T-helper 1 cell (primary cell): ENCODE measurements at regions not wholly inside any gene's neighbourhood (a gene's known extent, or its start where the extent isn't known, plus 50 kb on each side); places are given as distances from the start of the nearest gene placed in this dataset.
A peak's percentile ranks its signal among the peaks of the same experiment; 100 is the strongest.
"Not testable (repeated sequence)": the region's sequence is repeated elsewhere in the genome, so short reads cannot be mapped to it uniquely, and the experiment has no call there.

Experiments used
- DNase-seq, 5 donors: peaks; one replicate each; pipeline ENCODE4 v3.0.0-alpha.2; 2012 to 2020

DNA sequence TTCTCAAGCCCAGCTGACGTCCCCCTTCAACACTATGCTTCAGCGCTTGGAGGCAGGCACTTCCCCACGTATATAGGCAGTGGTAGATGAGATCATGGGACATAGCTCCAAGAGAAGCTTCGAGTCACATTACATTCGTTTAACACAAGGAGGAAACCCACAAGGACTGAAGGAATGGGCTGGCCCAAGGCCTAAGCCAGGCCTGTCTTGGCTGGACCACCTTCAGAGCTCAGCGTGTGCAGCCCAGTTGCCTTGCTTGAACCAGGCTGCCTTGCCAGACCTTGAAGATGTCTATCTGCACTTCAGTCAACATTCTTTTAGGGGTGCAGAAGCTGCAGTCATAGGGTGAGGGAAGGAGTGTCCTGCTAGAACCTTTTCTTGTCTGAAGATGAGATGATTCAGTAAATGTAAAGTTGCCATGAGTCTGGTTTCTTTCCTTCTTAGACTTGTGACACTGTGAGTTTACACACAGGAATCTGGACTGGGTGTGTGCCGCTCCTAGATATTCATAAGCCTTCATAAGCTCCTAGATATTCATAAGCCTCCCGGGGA is 144.1 kb upstream of the RBPJ start:
- DNase-seq = no peak

DNA sequence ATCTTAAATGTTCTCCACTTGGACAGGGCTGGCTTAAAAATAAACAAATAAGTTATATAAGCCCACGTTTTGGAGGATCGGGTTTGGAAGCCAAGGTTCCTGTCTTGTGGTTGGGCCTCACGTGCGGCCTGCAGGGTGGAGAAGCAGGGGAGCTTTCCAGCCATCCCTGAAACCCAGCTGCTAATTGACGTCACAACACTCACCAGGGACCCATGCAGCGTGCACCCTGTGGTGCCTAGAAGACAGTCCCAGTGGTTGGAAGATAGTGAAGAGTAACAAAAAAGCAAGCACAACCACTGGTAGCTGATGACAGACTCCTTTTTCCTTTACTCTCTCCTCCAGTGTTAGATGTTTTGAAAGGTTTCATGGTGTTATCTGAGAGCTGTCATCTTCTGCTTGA is 142.0 kb upstream of the RBPJ start:
- DNase-seq = no peak

DNA sequence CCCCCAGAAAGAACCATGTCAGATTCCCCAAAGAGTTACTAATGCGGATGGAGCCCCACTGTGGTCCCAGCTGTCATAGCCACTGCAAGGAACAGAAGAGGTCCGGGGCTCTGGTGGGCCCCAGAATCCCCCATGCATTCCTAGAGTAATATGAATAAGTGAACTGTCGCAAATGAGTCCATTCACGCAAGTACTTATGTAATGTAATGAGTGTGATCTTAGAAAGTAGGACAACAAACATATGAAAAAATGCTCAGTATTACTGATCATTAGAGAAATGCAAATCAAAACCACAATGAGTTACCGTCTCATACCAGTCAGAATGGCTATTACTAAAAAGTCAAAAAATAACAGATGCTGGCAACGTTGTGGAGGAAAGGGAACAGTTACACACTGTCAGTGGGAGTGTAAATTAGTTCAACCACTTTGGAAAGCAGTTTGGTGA is 141.5 kb upstream of the RBPJ start:
- DNase-seq = peak in 1 of 5 donors; percentile 10

DNA sequence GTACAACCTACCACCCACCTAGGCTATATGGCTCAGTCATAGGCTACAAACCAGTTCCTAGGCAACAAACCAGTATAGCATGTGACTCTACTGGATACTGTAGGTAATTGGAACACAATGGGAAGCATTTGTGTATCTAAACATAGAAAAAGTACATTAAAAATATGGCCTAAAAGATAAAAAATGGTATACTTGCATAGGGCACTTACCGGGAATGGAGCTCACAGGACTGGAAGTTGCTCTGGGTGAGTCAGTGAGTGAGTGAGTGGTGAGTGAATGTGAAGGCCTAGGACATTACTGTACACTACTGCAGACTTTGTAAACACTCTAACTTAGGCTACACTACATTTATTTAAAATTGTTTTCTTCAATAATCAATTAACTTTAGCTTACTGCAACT is 139.2 kb upstream of the RBPJ start:
- DNase-seq = no peak

DNA sequence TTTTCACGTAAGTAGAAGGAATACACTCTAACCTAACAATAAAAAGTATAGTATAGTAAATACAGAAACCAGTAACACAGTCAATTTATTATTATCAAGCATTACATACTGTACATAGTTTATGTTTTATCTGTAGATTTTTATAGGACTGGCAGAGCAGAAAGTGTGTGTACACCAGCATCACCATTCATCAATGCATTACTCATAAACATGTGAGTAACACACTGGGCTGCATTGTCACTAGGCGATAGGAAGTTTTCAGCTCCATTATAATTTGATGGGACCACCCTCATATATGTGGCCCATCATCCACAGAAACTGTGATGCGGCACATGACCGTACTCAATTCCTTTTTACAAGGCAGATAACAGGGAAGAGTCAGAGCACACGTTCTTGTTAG is 137.8 kb upstream of the RBPJ start:
- no peak for DNase-seq

DNA sequence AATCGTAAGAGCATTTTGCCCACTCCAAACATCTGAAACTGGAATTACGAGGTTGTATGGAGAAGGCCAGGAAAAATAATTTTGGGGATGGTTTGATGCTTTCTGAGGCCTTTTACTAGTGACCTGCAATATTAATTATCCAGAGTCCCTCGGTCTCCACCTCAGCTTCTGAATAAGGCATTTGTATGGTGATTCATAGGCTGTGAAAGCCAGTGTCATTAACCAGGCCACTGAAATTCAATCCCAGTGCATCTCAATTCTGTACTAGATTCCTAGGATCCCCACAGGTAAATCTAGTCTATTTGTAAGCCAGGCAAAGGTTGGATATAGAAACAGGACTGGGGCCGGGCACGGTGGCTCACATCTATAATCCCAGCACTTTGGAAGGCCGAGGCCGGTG is 135.4 kb upstream of the RBPJ start:
- no peak for DNase-seq

DNA sequence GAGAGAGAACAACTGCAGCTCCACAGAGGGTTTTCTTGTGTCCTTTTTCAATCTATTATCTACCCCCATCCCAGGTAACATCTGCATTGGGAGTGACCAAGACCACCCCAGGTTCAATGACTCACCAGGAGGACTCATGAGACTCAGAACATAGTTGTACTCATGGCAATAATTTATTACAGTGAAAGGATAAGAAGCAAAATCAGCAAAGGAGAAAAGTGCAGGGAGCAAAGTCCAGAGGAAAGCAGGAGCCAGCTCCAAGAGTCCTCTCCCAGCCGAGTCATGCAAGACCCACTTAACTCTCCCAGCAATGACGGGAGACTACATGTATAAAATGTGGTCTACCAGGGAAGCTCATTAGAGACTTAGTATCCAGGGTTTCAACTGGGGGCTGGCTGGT is 129.5 kb upstream of the RBPJ start:
- DNase-seq = no peak

DNA sequence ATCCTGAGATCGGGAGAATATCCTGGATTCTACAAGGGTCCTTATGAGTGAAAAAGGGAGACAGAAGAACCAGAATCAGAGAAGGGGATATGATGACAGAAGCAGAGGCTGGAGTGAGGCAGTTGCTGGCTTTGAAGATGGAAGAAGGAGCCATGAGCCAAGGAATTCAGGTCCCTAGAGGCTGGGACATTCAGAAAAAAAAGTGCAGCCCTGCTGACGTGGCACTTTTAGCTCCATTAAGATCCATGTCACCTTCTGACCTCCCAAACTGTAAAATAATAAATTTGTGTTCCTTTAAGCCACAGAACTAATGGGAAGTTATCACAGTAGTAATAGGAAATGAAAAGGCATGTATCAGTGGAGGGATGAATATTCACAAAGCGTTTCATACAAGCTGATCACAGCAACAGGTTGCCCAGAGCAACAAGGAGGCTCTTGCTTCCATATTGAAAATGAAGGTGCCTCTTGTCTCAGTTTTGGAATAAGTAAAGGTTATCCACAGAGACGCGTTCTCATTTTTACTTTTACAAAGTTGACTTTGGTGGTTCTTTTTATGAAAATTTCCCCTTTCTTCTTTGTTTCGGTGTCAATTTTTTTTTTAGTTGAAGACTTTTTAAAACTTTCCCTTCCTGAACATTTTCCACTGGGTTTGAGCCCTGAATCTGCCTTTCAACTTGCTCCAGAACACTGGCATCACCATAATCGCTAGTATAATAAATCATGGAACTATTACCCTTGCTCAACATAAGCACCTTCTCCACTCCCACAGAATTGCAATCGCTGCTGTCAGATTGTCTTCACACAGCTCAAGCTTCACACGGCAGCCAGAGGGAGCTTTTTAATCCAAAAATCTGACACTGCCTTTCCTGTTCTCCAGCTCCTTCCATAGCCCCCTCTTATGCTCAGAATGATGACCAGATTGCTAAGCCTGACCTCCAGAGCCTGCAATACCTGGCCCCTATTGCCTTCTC is 127.6 kb upstream of the RBPJ start:
- peak in 1 of 5 donors; percentile 37 for DNase-seq

DNA sequence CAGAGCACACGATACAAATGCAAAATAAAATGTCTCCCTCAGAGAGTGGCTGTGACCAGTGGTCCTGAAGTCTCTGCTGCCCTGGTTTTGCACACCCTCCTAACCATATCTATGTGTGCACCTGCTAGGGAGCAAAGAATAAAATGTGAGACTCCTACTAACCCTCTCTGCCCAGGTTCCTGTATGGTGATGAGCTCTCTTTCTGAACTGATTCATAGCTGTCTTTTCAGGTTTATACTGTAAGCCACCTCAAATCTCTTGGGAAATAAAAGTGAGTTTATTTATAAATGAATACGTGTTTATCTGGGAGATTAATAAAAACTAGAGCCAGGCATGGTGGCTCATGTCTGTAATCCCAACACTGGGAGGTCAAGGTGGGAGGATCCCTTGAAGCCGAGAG is 126.0 kb upstream of the RBPJ start:
- DNase-seq = peak in 1 of 5 donors; percentile 15

DNA sequence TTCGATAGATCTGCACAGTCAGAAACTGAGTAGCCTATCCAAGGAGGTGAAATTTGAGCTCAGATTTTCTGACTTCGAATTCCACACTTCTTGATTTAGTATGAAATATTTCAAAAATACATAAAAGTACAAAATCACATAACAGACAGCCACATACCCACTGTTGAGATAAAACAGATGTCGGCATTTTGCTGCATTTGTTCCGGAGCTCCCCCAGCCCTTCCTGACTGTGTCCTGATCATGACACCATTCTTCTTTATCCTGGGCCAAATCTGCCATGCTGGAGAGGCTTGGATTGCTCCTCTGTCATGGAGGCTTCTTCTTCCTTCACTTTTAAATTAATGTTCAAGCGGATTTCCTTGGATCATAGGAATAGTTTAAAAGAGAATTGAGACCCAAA is 124.2 kb upstream of the RBPJ start:
- DNase-seq = no peak

DNA sequence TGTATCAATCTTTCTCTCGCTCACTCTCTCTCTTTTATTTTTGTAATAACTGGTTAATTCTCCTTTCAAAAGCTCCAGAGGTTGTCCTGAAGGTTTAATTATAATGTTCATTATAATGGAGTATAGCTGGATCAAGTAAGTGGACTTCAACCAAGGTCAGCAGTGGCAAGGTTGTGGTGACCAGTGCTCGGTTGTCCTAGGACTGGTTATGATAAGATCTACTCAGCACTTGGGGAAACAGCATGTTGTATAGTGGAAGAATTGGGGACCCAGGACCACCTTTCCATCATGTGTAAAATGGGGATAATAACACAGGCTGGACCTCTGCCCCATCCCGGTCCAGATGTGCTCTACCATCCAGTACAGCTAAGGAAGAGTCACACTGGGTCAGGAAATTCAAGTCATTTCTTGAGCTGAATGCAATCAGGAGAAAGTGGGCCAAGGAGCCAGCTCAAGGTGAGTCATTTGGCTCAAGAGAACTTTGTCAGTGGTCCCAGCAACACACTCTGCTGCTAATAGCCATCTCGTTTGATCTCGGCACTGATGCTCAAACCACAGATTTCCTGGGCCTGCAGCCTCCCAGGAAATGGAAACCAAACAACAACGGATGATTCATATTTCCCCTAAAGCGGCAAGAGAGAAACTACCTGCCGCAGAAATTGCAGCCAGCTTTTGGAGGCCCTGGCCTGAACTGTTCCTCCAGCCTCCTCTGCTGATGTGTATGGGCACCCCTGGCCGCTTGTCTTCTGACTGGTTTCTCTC is 123.6 kb upstream of the RBPJ start:
- peak; percentile 15 to 95 (median 30) for DNase-seq

DNA sequence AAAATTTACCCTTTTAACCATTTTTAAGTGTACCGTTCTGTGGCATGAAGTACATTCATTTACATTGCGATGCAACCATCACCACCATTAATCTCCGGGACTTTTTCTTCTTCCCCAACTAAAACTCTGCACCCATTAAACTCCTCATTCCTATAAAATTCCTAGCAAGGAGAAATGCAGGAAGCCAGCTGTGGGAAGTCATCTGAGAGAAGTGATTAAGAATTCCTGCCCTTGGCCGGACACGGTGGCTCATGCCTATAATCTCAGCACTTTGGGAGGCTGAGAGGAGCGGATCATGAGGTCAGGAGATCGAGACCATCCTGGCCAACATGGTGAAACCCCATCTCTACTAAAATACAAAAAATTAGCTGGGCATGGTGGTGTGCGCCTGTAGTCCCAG is 121.9 kb upstream of the RBPJ start:
- not testable (repeated sequence) for DNase-seq

DNA sequence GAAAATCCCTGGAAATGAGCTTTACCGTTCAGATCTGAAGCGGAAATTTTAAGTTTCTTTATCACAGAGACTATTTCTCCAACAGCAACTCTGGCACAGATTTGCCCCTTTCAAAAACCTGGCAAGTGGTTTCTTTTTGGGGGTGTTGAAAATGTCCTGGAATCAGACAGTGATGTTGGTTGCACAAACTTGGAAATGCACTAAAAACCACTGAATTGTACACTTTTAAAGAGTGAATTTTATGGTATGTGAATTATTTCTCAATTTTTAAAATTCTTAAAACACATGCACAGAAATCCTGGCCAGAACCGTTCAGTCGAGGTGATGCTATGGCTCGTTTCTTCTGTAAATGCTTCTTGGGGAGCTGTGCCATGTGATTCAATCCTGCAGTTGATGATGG is 121.2 kb upstream of the RBPJ start:
- no peak for DNase-seq

DNA sequence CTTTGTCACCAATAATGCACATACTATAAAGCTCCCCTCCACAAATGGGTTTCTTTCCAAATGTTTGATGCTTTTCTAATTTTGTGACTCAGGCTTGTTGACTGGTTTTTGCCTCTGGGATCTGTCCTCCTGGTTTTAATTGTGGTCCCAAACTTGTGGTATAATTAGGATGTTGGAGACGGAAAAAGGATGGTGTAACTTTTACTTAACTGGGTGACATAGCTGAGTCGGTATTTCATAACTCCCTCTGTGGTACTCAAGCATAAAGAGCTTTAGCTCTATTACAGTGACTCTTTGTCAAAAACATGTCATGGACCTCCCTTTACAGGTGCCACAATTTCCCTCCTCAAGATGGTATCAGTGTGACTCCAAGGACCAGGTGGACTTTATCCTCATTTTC is 119.7 kb upstream of the RBPJ start:
- DNase-seq = no peak

DNA sequence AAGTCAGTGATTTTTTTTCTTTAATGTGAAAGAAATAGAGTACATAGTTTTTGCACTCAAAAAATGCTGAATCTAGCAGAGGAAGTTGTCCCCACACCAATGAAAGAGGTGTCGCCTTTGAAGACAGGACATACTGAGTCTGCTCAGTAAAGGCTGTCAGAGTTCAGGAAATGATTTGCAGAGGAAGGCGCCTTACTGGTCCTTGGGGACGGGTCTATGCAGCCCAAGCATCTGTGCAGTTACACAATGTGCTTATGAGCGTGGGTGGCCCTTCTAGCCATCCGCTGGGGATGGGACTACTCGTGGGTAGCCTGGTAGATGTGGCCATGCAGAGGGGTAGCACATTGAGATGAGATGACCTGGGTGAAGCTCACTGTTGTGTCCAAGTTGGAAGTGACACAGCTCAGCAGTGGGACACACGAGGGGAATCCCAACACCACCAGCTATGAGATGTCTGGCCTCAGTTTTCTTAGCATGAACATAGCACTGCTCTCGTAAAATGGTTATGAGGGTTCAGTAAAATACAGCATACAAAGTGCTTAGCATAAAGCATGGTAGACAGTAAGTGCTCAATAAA is 116.5 kb upstream of the RBPJ start:
- DNase-seq = peak in 2 of 5 donors; percentile 3 to 50

DNA sequence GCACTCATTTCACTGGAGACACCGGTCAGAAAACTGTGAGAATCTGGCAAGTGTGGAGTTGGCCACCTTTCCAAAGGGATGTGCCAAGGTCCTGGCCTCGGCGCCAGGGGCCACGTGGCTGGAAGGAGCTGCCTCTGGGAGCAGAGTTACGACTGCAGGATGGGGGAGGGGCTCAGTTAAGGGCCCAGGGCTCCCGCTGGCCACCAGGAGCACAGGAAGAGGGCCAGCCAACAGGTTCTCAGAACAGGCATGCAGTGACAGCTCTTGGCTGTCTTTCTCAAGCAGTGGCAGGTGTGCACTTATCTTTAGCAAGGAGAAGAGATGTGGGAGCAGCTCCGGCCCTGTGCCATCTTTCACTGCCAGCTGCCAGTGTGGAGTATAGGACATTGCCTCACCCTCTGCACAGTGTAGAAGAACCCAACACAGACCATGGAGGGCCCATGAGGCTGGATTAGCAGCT is 115.9 kb upstream of the RBPJ start:
- no peak for DNase-seq

DNA sequence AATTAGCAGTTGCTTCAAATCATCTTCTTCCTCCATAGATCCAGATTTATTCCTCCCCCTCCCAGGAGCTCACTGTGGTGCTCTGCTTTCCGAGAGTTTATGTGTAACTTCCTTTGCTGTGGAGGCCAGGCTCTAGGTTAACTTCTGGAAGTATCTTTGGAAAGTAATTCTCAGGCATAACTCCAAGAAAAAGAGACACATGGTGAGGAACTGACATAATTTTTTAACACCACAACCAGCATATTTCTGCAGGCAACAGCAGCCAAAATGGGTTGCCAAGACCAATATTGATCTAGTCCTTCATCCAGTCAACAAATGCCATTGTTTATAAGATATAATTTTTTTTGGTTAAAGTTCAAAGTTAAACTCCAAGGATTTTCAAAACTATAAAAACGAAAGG is 114.5 kb upstream of the RBPJ start:
- no peak for DNase-seq

DNA sequence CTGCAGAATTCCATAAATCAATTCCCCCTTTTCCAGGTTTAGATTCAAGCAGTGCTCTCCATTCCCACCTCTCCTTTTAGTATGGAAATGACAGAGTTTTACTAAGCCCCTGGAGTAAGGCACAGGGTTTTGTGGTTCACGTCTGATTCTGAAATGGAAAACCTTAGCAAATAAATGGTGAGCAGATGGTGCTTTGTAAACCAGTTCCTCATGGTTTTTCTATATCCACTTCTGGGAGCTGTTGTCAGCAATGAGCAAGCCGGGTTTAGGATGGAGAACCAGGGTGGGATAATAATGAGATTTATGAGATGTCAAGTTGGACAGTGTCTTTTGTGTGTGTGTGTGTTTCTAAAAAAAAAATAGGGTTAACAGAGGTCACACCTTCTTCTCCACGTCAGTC is 113.8 kb upstream of the RBPJ start:
- DNase-seq = no peak

DNA sequence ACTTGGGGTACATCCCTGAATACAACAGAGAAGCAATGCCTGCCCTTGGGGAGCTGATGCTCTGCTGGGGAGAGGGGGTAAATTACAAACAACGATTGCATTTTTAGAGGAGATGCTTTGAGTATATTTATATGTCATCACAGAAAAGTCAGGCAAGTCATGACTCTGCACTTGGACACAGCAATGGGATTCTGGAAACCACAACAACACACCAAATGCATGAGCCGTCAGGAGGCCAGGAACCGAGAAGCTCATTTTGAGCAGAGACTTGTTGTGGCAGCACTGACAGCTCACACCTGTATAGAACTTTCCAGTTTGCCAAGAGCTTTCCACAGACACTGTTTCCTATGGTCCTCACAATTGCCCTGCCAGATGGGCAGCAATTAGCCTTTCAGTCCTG is 113.2 kb upstream of the RBPJ start:
- no peak for DNase-seq

DNA sequence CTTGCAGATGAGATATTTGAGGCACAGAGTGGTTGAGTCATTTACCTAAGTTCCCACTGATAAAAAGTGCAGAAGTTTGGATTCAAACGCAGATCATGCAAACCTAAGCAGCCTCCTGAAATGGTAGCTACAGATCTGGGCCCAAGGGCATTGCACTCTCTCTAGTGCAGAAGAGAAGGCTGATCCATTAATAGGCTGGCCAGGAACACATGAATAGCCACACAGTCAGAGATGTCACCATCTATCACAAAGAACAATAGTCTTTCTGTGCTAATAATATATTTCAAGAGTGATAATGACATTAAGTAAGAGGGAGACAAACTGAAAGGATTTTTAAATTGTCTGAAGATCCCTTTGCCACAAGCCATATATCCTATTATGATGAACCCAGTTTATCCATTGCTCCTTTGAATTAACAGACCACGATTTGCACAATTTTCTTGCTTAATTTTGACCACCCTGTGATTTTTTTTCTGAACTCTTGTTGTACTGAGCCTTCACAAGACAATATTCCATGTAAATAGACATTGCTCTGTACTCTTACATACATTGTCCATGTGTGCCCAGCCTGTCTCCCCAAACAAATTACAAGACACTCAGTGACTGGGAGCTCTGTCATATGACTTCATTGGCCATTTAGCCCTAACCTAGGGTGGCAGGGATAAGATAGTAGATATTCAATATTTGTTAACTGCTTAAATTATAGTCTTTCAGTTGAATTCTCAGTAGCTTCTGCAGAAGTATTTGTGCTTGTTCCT is 112.4 kb upstream of the RBPJ start:
- DNase-seq = no peak

DNA sequence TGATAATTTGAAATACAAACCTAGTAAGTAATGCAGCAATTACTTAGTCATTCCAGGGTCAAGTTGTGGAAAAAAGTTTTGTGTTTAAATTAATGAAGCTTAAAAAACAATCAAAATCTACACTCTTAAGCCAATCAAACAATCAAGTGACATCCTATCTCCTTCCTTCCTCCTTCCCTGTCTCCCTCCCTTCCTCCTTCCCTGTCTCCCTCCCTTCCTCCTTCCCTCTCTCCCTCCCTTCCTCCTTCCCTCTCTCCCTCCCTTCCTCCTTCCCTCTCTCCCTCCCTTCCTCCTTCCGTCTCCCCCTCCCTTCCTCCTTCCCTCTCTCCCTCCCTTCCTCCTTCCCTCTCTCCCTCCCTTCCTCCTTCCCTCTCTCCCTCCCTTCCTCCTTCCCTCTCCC is 111.4 kb upstream of the RBPJ start:
- not testable (repeated sequence) for DNase-seq

DNA sequence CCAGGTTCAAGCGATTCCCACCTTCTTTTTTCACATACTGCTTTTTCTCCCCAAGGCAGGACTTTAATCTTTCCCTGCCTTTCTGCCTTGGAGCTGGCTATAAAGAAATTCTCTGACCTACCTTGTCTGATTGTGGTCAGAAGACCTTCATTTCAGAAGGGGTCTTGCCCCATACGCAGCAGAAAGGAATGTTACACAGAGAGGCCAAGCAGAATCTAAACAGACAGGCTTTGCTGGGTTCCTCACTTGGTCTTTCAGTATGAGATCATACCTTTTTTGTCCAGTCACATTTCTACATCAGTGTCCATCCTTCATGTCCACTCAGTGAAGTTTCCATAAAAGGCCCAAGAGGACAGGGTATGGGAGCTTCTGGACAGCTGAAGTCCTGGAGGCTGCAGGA is 108.3 kb upstream of the RBPJ start:
- no peak for DNase-seq
